Fibroblast of the conjunctiva (primary cell): ENCODE measurements at regions not wholly inside any gene's neighbourhood (a gene's known extent, or its start where the extent isn't known, plus 50 kb on each side); places are given as distances from the start of the nearest gene placed in this dataset.
"Not testable (repeated sequence)": the region's sequence is repeated elsewhere in the genome, so short reads cannot be mapped to it uniquely, and the experiment has no call there.

Experiments
- DNase-seq: peaks from one replicate; pipeline ENCODE4 v3.0.0-alpha.2; 2010; ENCODE audit warnings: low read depth

- DNase-seq, result no peak
Measured at GRCh38 chr13:50527188-50527587, 316.3 kb downstream of the DLEU7 start.

- no peak for DNase-seq
Measured at GRCh38 chr13:50527612-50528509, 315.6 kb downstream of the DLEU7 start.

GRCh38 chr13:50529154-50529882 lies 314.2 kb downstream of the DLEU7 start:
- DNase-seq, result peak; percentile 62

- no peak for DNase-seq
Measured at GRCh38 chr13:50531917-50532899, 311.3 kb downstream of the DLEU7 start.

- DNase-seq, result no peak
Measured at GRCh38 chr13:50535050-50535449, 308.4 kb downstream of the DLEU7 start.

- no peak for DNase-seq
Measured at GRCh38 chr13:50537029-50537428, 306.5 kb downstream of the DLEU7 start.

- no peak for DNase-seq
Measured at GRCh38 chr13:50539791-50540530, 303.5 kb downstream of the DLEU7 start.

GRCh38 chr13:50543141-50543540 lies 300.4 kb downstream of the DLEU7 start:
- no peak for DNase-seq

GRCh38 chr13:50543782-50544181 lies 299.7 kb downstream of the DLEU7 start:
- peak; percentile 69 for DNase-seq

GRCh38 chr13:50544211-50544610 lies 299.3 kb downstream of the DLEU7 start:
- DNase-seq, result no peak

- not testable (repeated sequence) for DNase-seq
Measured at GRCh38 chr13:50547175-50547574, 296.3 kb downstream of the DLEU7 start.

- DNase-seq, result no peak
Measured at GRCh38 chr13:50548586-50548985, 294.9 kb downstream of the DLEU7 start.

GRCh38 chr13:50549221-50549942 lies 294.1 kb downstream of the DLEU7 start:
- no peak for DNase-seq

- no peak for DNase-seq
Measured at GRCh38 chr13:50550151-50550550, 293.3 kb downstream of the DLEU7 start.

GRCh38 chr13:50552424-50552966 lies 291.0 kb downstream of the DLEU7 start:
- no peak for DNase-seq

- DNase-seq, result no peak
Measured at GRCh38 chr13:50561739-50562138, 281.8 kb downstream of the DLEU7 start.

- DNase-seq, result no peak
Measured at GRCh38 chr13:50566646-50567045, 276.8 kb downstream of the DLEU7 start.

- DNase-seq, result no peak
Measured at GRCh38 chr13:50572129-50572528, 271.4 kb downstream of the DLEU7 start.

GRCh38 chr13:50573066-50573465 lies 270.4 kb downstream of the DLEU7 start:
- DNase-seq, result no peak

- DNase-seq, result no peak
Measured at GRCh38 chr13:50574731-50575130, 268.8 kb downstream of the DLEU7 start.
